Caco-2 (cell line): ENCODE measurements at regions not wholly inside any gene's neighbourhood (a gene's known extent, or its start where the extent isn't known, plus 50 kb on each side); places are given as distances from the start of the nearest gene placed in this dataset.

Experiments
- BruUV-seq: library from RNA; stranded (reverse); fragments of 400-500 nt; replicated peaks from 2 replicates; lab custom pipeline; 2021; lab: Mats Ljungman, UMichigan
- CTCF ChIA-PET: fragments of 300-600 bp; sonication (Branson Sonifier 250); formaldehyde crosslinking; loops from one replicate; lab custom pipeline; 2022; ENCODE audit warnings: antibody characterized with exemption; lab: Charles Lee
- POLR2A ChIA-PET: fragments of 300-600 bp; sonication (Branson Sonifier 250); formaldehyde crosslinking; loops from one replicate; lab custom pipeline; 2022; ENCODE audit warnings: antibody characterized with exemption; lab: Charles Lee
- DNase-seq, 2 experiments: peaks; one replicate each; pipeline versions ENCODE4 v3.0.0 to v3.0.0-alpha.2; 2020 to 2022
- H3K27me3 ChIP-seq: replicated peaks from 2 replicates; pipeline ENCODE4 v1.6.0; 2011; ENCODE audit warnings: low read length; ENCODE audit not compliant: control insufficient read depth, insufficient read depth
- H3K36me3 ChIP-seq: 2 replicates; pipeline ENCODE4 v1.5.1; 2011; ENCODE audit warnings: low read length; ENCODE audit not compliant: control insufficient read depth, insufficient read depth
- H3K4me1 ChIP-seq: fragments of 250-450 bp; sonication (Bioruptor Pico); 2 replicates; pipeline ENCODE4 v1.5.1; 2020; ENCODE audit warnings: mild to moderate bottlenecking
- H3K4me3 ChIP-seq: 2 replicates; pipeline ENCODE4 v1.5.1; 2011; ENCODE audit warnings: low read depth, mild to moderate bottlenecking, control low read depth, low read length
- H3K9me3 ChIP-seq: fragments of 250-450 bp; sonication (Bioruptor Pico); 2 replicates; pipeline ENCODE4 v1.5.1; 2020; ENCODE audit warnings: mild to moderate bottlenecking, moderate library complexity
- H3K27ac Mint-ChIP-seq: one replicate; pipeline ENCODE4 v1.8.0; 2022; ENCODE audit warnings: mixed read lengths; ENCODE audit not compliant: unreplicated experiment
- H3K27me3 Mint-ChIP-seq: one replicate; pipeline ENCODE4 v1.8.0; 2022; ENCODE audit warnings: mixed read lengths; ENCODE audit not compliant: insufficient read depth, unreplicated experiment
- H3K36me3 Mint-ChIP-seq: one replicate; pipeline ENCODE4 v1.8.0; 2022; ENCODE audit warnings: mild to moderate bottlenecking, mixed read lengths; ENCODE audit not compliant: insufficient read depth, unreplicated experiment
- H3K4me1 Mint-ChIP-seq: one replicate; pipeline ENCODE4 v1.8.0; 2022; ENCODE audit warnings: low read depth, mixed read lengths; ENCODE audit not compliant: unreplicated experiment
- H3K4me3 Mint-ChIP-seq: one replicate; pipeline ENCODE4 v1.8.0; 2022; ENCODE audit warnings: mild to moderate bottlenecking, moderate library complexity, mixed read lengths; ENCODE audit not compliant: unreplicated experiment
- H3K9me3 Mint-ChIP-seq: one replicate; pipeline ENCODE4 v1.8.0; 2022; ENCODE audit warnings: mixed read lengths; ENCODE audit not compliant: unreplicated experiment
- intact Hi-C: fragments of 100-400 bp; cut with micrococcal nuclease; formaldehyde crosslinking; loops from one replicate; pipeline ENCODE4 v1.10.0; 2022; ENCODE audit not compliant: unreplicated experiment
- TF ChIP-seq, protein P1 (sequence below), 2 experiments: fragments of 200-600 bp in 1 of 2; IDR thresholded peaks; 1 replicate in 1 of 2; 2 replicates in 1 of 2; pipeline versions ENCODE4 v1.5.1 to v1.8.0; 2011 to 2022; ENCODE audit warnings: antibody characterized with exemption in 1 of 2, control low read depth in 1 of 2, inconsistent platforms in 1 of 2, low read depth in 1 of 2, low read length in 1 of 2, mild to moderate bottlenecking in 1 of 2, moderate library complexity in 1 of 2; ENCODE audit not compliant: insufficient read depth in 1 of 2, severe bottlenecking in 1 of 2, unreplicated experiment in 1 of 2

DNA sequence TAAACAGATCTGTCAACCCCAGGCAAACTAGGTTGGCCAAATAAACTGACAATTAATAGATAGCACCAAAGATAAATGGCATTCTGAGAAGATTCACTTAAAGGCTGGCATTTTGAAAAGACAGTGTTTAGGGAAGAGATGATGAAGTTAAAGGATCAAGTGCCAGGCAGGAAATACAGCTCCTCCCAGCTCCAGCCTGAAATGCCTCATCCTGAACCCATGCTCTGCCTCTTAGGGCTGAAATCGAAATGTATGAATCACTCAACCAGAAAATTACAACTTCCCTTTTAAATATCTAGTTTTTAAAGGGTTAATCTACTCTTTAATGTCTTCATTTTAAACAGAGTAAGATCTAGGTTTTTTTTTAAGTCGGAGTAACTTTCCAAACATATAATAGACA, 171.2 kb upstream of the UBL3 start:
- H3K27ac Mint-ChIP-seq: no peak overlapping the region
- Histone ChIP-seq H3K36me3 (no peaks in the 10 kb centered on the region), H3K9me3 (no peaks in the 10 kb centered on the region), H3K4me1 (peaks cover 54% of the 10 kb centered on the region), H3K4me3 (no peak overlapping the region), H3K27me3 (no peaks in the 10 kb centered on the region)
- no peaks in the 10 kb centered on the region for H3K36me3 Mint-ChIP-seq
- H3K4me1 Mint-ChIP-seq: peaks cover 31% of the 10 kb centered on the region
- BruUV-seq: no TSS peak
- no peak overlapping the region for H3K4me3 Mint-ChIP-seq
- H3K27me3 Mint-ChIP-seq: no peaks in the 10 kb centered on the region
- DNase-seq: no peak
- intact Hi-C loops: loop anchor here (1.0 to 10.0 kb wide), 3 partner anchors 25 to 93 kb away; no protein-coding TSS in a partner anchor
- TF ChIP-seq, protein P1, sequence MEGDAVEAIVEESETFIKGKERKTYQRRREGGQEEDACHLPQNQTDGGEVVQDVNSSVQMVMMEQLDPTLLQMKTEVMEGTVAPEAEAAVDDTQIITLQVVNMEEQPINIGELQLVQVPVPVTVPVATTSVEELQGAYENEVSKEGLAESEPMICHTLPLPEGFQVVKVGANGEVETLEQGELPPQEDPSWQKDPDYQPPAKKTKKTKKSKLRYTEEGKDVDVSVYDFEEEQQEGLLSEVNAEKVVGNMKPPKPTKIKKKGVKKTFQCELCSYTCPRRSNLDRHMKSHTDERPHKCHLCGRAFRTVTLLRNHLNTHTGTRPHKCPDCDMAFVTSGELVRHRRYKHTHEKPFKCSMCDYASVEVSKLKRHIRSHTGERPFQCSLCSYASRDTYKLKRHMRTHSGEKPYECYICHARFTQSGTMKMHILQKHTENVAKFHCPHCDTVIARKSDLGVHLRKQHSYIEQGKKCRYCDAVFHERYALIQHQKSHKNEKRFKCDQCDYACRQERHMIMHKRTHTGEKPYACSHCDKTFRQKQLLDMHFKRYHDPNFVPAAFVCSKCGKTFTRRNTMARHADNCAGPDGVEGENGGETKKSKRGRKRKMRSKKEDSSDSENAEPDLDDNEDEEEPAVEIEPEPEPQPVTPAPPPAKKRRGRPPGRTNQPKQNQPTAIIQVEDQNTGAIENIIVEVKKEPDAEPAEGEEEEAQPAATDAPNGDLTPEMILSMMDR (IDR thresholded peaks at IDR 0.05; ENCODE audit: insufficient read depth in 1 of 2, low read depth in 1 of 2, low read length in 1 of 2, severe bottlenecking in 1 of 2, unreplicated experiment in 1 of 2): no peak
- CTCF ChIA-PET: no interaction called here
- POLR2A ChIA-PET: no interaction called here
- H3K9me3 Mint-ChIP-seq: no peaks in the 10 kb centered on the region

DNA sequence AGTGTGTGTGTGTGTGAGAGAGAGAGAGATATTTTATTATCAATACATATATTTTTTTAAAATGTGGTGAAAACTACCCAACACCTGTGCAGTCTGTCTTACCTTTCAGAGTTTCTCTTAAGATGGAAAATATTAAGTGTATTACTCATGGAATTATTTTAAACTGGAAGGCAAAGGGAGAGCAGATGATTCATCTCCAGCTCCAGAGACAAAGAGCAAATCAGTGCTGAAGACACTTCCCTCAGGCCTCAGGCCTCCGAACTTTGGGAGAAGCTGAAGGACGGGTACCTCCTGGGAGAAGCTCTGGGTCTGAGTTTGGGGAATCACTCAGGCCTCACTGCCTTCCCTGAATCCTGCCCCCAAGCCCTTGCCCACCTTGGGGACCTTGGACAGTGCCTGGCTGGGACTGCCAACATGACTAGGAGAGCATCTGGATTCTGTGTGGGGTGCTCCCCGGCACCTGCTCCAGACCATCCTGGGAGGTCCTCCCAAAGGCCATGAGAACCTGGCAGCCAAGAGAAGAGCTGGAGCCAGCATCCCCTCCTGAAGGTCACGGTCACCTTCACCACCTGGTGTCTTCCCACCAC, 170.4 kb upstream of the UBL3 start:
- no peaks in the 10 kb centered on the region for H3K27me3 ChIP-seq
- Mint-ChIP-seq H3K27me3 (no peaks in the 10 kb centered on the region), H3K4me3 (no peak overlapping the region), H3K27ac (no peak overlapping the region), H3K36me3 (no peaks in the 10 kb centered on the region), H3K9me3 (no peaks in the 10 kb centered on the region), H3K4me1 (peaks cover 24% of the 10 kb centered on the region)
- peaks cover 47% of the 10 kb centered on the region for H3K4me1 ChIP-seq
- no peaks in the 10 kb centered on the region for H3K9me3 ChIP-seq
- no TSS peak for BruUV-seq
- no peaks in the 10 kb centered on the region for H3K36me3 ChIP-seq
- intact Hi-C loops: loop anchor here (10.0 kb wide), 1 partner anchor 94 kb away; no protein-coding TSS in a partner anchor
- H3K4me3 ChIP-seq: no peak overlapping the region
- ChIA-PET POLR2A (interaction anchor here (0.5 kb wide), 1 partner anchor 93 kb away, joined by 4 read pairs; no protein-coding TSS in a partner anchor), CTCF (no interaction called here)
- TF ChIP-seq, protein P1 (IDR thresholded peaks at IDR 0.05; ENCODE audit: insufficient read depth in 1 of 2, low read depth in 1 of 2, low read length in 1 of 2, severe bottlenecking in 1 of 2, unreplicated experiment in 1 of 2): no peak
- no peak for DNase-seq

DNA sequence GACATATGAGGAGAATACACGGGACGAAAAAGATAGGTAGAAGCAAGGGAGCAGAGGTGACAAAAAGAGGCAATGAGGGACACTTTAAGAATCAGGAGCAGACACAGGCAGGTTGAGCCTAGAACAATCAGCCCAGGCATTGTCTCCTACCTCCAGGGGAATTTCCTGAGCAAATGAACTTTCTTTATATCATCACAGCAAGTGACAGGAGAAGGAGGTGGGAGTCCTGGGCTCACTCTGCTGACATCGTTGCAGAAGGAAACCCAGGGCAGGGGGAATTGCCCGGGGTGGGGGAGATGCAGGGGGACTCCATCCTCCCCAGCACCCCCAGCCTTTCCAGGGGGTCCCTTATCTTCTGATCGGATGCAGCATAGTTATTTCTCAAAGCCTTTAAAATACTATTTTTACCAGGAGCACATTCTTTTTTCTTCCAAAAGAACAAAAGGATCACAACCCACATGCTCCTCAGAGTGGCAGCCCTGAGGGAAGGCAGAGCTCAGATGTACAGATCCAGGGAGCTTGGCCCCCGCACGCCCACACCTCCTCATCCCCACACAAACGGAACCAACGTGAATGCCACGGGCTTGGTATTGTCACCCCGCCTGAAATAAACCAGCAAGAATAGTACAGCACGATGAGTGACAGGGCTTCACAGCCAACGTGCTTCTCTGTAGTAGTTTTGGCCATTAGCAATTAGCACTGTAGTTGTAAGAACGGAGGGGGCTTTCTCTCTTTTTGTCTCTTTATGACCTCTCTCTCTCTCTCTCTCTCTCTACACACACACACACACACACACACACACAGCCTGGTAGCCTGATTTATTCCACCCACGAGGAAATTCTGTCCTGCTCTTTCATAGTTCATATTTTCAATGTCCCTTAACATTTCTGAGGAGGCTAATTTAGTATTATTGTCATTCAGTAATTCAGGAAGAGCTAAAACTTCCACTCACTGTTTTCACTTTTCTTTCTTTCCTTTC, 169.5 kb upstream of the UBL3 start:
- H3K9me3 Mint-ChIP-seq: no peaks in the 10 kb centered on the region

More for the DNA sequence above, 169.5 kb upstream of the UBL3 start:
- Histone ChIP-seq H3K9me3 (no peaks in the 10 kb centered on the region), H3K27me3 (no peaks in the 10 kb centered on the region), H3K4me3 (no peak overlapping the region), H3K36me3 (no peaks in the 10 kb centered on the region), H3K4me1 (peaks cover 44% of the 10 kb centered on the region)
- TF ChIP-seq, protein P1 (IDR thresholded peaks at IDR 0.05; ENCODE audit: insufficient read depth in 1 of 2, low read depth in 1 of 2, low read length in 1 of 2, severe bottlenecking in 1 of 2, unreplicated experiment in 1 of 2): no peak
- Mint-ChIP-seq H3K27me3 (no peaks in the 10 kb centered on the region), H3K36me3 (no peaks in the 10 kb centered on the region), H3K4me3 (no peak overlapping the region), H3K4me1 (peaks cover 22% of the 10 kb centered on the region), H3K27ac (no peak overlapping the region)
- DNase-seq: no peak
- ChIA-PET POLR2A (no interaction called here), CTCF (no interaction called here)
- intact Hi-C loops: loop anchor here (10.0 kb wide), 1 partner anchor 95 kb away; no protein-coding TSS in a partner anchor
- no TSS peak for BruUV-seq
